Parathyroid adenoma (tissue), 2 donors: ENCODE measurements at regions not wholly inside any gene's neighbourhood (a gene's known extent, or its start where the extent isn't known, plus 50 kb on each side); places are given as distances from the start of the nearest gene placed in this dataset.

Experiments
- H2AFZ ChIP-seq: fragments of 300-600 bp; sonication (generic); one replicate; pipeline ENCODE4 v1.7.0; 2017; ENCODE audit warnings: antibody characterized with exemption, mild to moderate bottlenecking
- H3K27ac ChIP-seq: fragments of 300-600 bp; sonication (generic); one replicate; pipeline ENCODE4 v1.7.0; 2017
- H3K27me3 ChIP-seq: fragments of 300-600 bp; sonication (generic); one replicate; pipeline ENCODE4 v1.7.0; 2017; ENCODE audit warnings: low read length; ENCODE audit not compliant: control insufficient read depth, insufficient read depth
- H3K36me3 ChIP-seq: fragments of 300-600 bp; sonication (generic); one replicate; pipeline ENCODE4 v1.7.0; 2017; ENCODE audit warnings: low read length; ENCODE audit not compliant: control insufficient read depth, insufficient read depth
- H3K4me1 ChIP-seq: fragments of 300-600 bp; sonication (generic); one replicate; pipeline ENCODE4 v1.7.0; 2017; ENCODE audit warnings: control low read depth
- H3K4me2 ChIP-seq: fragments of 300-600 bp; sonication (generic); one replicate; pipeline ENCODE4 v1.7.0; 2017; ENCODE audit warnings: low read length
- H3K4me3 ChIP-seq: fragments of 300-600 bp; sonication (generic); one replicate; pipeline ENCODE4 v1.7.0; 2017; ENCODE audit warnings: low read depth, low read length
- H3K79me2 ChIP-seq: fragments of 300-600 bp; sonication (generic); one replicate; pipeline ENCODE4 v1.7.0; 2017; ENCODE audit warnings: control low read depth
- H3K9ac ChIP-seq: fragments of 300-600 bp; sonication (generic); one replicate; pipeline ENCODE4 v1.7.0; 2017; ENCODE audit warnings: mild to moderate bottlenecking
- H3K9me3 ChIP-seq: fragments of 300-600 bp; sonication (generic); one replicate; pipeline ENCODE4 v1.7.0; 2017; ENCODE audit warnings: low read length; ENCODE audit not compliant: control insufficient read depth
- TF ChIP-seq, protein P1 (sequence below): fragments of 300-600 bp; sonication (generic); IDR thresholded peaks from one replicate; pipeline ENCODE4 v1.7.0; 2017; ENCODE audit warnings: antibody characterized with exemption, mild to moderate bottlenecking
- donor health status: primary hyperparathyroidism.

- Histone ChIP-seq H3K27me3 (no peaks in the 10 kb centered on the region), H3K4me1 (no peaks in the 10 kb centered on the region), H3K79me2 (no peaks in the 10 kb centered on the region), H3K4me3 (no peak overlapping the region), H3K27ac (no peak overlapping the region), H2AFZ (no peak overlapping the region), H3K36me3 (no peaks in the 10 kb centered on the region), H3K9me3 (no peaks in the 10 kb centered on the region), H3K9ac (no peak overlapping the region), H3K4me2 (no peak overlapping the region)
- TF ChIP-seq, protein P1, sequence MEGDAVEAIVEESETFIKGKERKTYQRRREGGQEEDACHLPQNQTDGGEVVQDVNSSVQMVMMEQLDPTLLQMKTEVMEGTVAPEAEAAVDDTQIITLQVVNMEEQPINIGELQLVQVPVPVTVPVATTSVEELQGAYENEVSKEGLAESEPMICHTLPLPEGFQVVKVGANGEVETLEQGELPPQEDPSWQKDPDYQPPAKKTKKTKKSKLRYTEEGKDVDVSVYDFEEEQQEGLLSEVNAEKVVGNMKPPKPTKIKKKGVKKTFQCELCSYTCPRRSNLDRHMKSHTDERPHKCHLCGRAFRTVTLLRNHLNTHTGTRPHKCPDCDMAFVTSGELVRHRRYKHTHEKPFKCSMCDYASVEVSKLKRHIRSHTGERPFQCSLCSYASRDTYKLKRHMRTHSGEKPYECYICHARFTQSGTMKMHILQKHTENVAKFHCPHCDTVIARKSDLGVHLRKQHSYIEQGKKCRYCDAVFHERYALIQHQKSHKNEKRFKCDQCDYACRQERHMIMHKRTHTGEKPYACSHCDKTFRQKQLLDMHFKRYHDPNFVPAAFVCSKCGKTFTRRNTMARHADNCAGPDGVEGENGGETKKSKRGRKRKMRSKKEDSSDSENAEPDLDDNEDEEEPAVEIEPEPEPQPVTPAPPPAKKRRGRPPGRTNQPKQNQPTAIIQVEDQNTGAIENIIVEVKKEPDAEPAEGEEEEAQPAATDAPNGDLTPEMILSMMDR = no peak
Measured at GRCh38 chr2:34126279-34126678, 527.2 kb upstream of the FAM98A start.

- Histone ChIP-seq H2AFZ (no peak overlapping the region), H3K36me3 (no peaks in the 10 kb centered on the region), H3K4me2 (no peak overlapping the region), H3K79me2 (no peaks in the 10 kb centered on the region), H3K9me3 (no peaks in the 10 kb centered on the region), H3K4me1 (no peaks in the 10 kb centered on the region), H3K4me3 (no peak overlapping the region), H3K9ac (no peak overlapping the region), H3K27ac (no peak overlapping the region), H3K27me3 (no peaks in the 10 kb centered on the region)
- TF ChIP-seq, protein P1 = no peak
Measured at GRCh38 chr2:34123996-34124785, 525.1 kb upstream of the FAM98A start.

DNA sequence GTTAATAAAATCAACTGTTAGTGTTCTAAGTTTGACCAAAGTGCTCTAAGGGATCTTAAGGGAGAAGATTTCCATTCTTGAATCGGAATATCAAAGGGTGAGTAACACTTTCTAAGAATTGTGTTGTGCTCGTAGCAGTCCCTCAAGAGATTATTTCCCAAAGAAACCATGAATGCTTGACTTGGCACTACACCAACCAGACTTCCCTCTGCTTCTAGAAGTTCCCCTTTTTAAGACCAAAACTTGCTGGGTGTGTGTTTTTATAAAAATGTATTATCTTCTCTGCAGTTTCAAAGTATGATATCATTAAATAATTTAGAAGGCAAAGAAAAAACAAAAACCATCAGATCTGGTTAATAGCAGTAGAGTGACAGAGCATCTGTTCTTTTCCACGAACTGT is 522.0 kb upstream of the FAM98A start:
- Histone ChIP-seq H3K9ac (no peak overlapping the region), H3K27me3 (no peaks in the 10 kb centered on the region), H3K79me2 (no peaks in the 10 kb centered on the region), H3K36me3 (no peaks in the 10 kb centered on the region), H2AFZ (no peak overlapping the region), H3K4me3 (no peak overlapping the region), H3K27ac (no peak overlapping the region), H3K4me2 (no peak overlapping the region), H3K4me1 (no peaks in the 10 kb centered on the region), H3K9me3 (no peaks in the 10 kb centered on the region)
- TF ChIP-seq, protein P1 = no peak

DNA sequence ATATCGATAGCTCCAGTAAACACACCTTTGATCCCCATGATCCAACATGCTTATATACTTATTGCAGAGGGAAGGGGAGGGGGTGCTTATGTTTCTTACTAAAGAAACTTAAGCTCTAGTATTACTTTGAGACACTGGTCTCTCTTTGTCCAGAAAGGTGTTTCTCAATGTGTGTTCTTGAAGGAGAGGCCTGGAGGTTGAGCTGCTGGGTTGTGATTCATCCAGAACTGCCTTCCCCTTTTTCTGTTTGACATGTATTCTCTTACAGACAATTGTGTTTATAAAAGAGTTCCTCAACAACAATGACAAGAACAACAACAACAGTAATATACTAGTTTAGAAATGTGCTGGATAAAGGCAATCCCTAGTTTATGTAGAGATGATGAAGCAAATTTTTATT is 516.0 kb upstream of the FAM98A start:
- Histone ChIP-seq H3K9ac (no peak overlapping the region), H3K27me3 (no peaks in the 10 kb centered on the region), H2AFZ (no peak overlapping the region), H3K4me1 (no peaks in the 10 kb centered on the region), H3K4me3 (no peak overlapping the region), H3K36me3 (no peaks in the 10 kb centered on the region), H3K4me2 (no peak overlapping the region), H3K27ac (no peak overlapping the region), H3K79me2 (no peaks in the 10 kb centered on the region), H3K9me3 (no peaks in the 10 kb centered on the region)
- TF ChIP-seq, protein P1 = no peak

GRCh38 chr2:34112161-34112560 is 513.1 kb upstream of the FAM98A start:
- Histone ChIP-seq H3K9ac (no peak overlapping the region), H3K27ac (no peak overlapping the region), H3K9me3 (no peaks in the 10 kb centered on the region), H3K36me3 (no peaks in the 10 kb centered on the region), H3K4me3 (no peak overlapping the region), H3K79me2 (no peaks in the 10 kb centered on the region), H3K27me3 (no peaks in the 10 kb centered on the region), H3K4me2 (no peak overlapping the region), H2AFZ (no peak overlapping the region), H3K4me1 (no peaks in the 10 kb centered on the region)
- TF ChIP-seq, protein P1 = no peak
